ENCODE measurements at regions not wholly inside any gene's neighbourhood (a gene's known extent, or its start where the extent isn't known, plus 50 kb on each side); places are given as distances from the start of the nearest gene placed in this dataset. TPM values are rescaled to one million over a fixed set of nuclear protein-coding genes. Genes with fewer than 3 reads are reported as not detected.

- no TSS peak for BruUV-seq (replicated peaks)
- Histone ChIP-seq H2BK5ac (ENCODE audit: low read depth, low read length, poor library complexity, severe bottlenecking) (no peak overlapping the region), H2BK15ac (ENCODE audit: low read depth, low read length) (no peak overlapping the region), H3K4me1 (ENCODE audit: control insufficient read depth, insufficient read depth, low read length) (no peaks in the 10 kb centered on the region), H3K36me3 (ENCODE audit: control insufficient read depth, insufficient read depth, low read length) (no peaks in the 10 kb centered on the region), H3K9me3 (ENCODE audit: control insufficient read depth, insufficient read depth, low read length) (no peaks in the 10 kb centered on the region), H3K56ac (ENCODE audit: extremely low read depth, insufficient read depth, low read length) (no peak overlapping the region), H3K4me2 (ENCODE audit: low read depth, low read length) (no peak overlapping the region), H4K8ac (ENCODE audit: low read depth in 2 of 2, low read length in 2 of 2) (no peak overlapping the region), H4K91ac (ENCODE audit: insufficient read depth, low read depth, low read length) (no peak overlapping the region), H4K20me1 (ENCODE audit: insufficient read depth, low read length) (no peaks in the 10 kb centered on the region), H3K18ac (ENCODE audit: low read depth, low read length) (no peak overlapping the region), H3K27me3 (ENCODE audit: control insufficient read depth, insufficient read depth, low read length) (peaks cover 6% of the 10 kb centered on the region), H2AK9ac (replicated peaks; ENCODE audit: low read depth, low read length, poor library complexity) (no peak overlapping the region), H3K23ac (ENCODE audit: low read depth, low read length) (no peak overlapping the region), H3K4ac (ENCODE audit: low read depth, low read length) (no peak overlapping the region), H3K4me3 (ENCODE audit: insufficient read depth, low read depth, low read length) (no peak overlapping the region), H2BK20ac (ENCODE audit: low read depth, low read length) (no peak overlapping the region), H3K9me1 (ENCODE audit: insufficient read depth, low read length) (no peaks in the 10 kb centered on the region; the same call in 1 of the 2 replicates), H3K27ac (ENCODE audit: insufficient read depth, low read length) (no peak overlapping the region), H3K79me1 (ENCODE audit: low read depth in 1 of 2, low read length in 2 of 2) (no peaks in the 10 kb centered on the region), H3K14ac (replicated peaks; ENCODE audit: low read depth, low read length) (no peak overlapping the region), H3K9ac (ENCODE audit: low read depth, low read length) (no peak overlapping the region), H4K5ac (ENCODE audit: low read depth, low read length) (no peak overlapping the region), H2AK5ac (ENCODE audit: low read depth, low read length) (no peak overlapping the region), H2BK120ac (ENCODE audit: low read depth, low read length) (no peak overlapping the region), H2AFZ (replicated peaks; ENCODE audit: low read length, poor library complexity) (peak overlapping the region; percentile 75)
- intact Hi-C loops (cut with micrococcal nuclease) = no loop called here
- ATAC-seq (ENCODE audit: low read depth) (no peak), DNase-seq (no peak)
- dilution Hi-C loops (cut with HindIII; ENCODE audit: low sequenced_read_pairs, unreplicated experiment) = no loop called here
- POLR2A ChIA-PET (ENCODE audit: unreplicated experiment) = no interaction called here
- CTCF ChIA-PET = no interaction called here
- no CpG with 5 or more reads among the region's 5 CpGs for WGBS, 2 experiments (ENCODE audit: extremely low coverage in 2 of 2, insufficient read length in 1 of 2)
- in situ Hi-C loops (cut with MboI; ENCODE audit: low sequenced_read_pairs) = loop anchor here (25.0 kb wide), 1 partner anchor 1702 kb away; the partner anchor contains the start of gene PDGFRA
- TF ChIP-seq MAZ (IDR thresholded peaks at IDR 0.05; ENCODE audit: borderline replicate concordance, low read depth, low read length) (no peak), RCOR1 (IDR thresholded peaks at IDR 0.05; ENCODE audit: insufficient replicate concordance, low read length) (no peak), NFE2L2 (IDR thresholded peaks at IDR 0.05; ENCODE audit: low read depth, low read length) (no peak), CEBPB (IDR thresholded peaks at IDR 0.05; ENCODE audit: low read depth, low read length) (no peak), RFX5 (IDR thresholded peaks at IDR 0.05; ENCODE audit: low read depth, low read length) (no peak), CHD1 (IDR thresholded peaks at IDR 0.05; ENCODE audit: low read depth, low read length) (no peak), USF2 (IDR thresholded peaks at IDR 0.05; ENCODE audit: low read depth, low read length) (no peak), MAFK (IDR thresholded peaks at IDR 0.05; ENCODE audit: low read depth, low read length) (no peak), BHLHE40 (IDR thresholded peaks at IDR 0.05; ENCODE audit: low read depth, low read length) (no peak), SMC3 (IDR thresholded peaks at IDR 0.05; ENCODE audit: low read depth, low read length) (no peak)
Observed at GRCh38 chr4:52535793-52536192, 123.3 kb downstream of the USP46 start.

Small RNAs in the stretch of these regions (microRNA-seq; reads per million reads assigned to microRNA genes)
- not detected for gene RNU6-1252P (ENCODE audit: insufficient read depth, insufficient read length)

Small RNAs in the stretch of these regions (small RNA-seq; reads per million reads assigned to genes)
- 0 to 2.4 (median 0) reads per million in 5 experiments for gene RNU6-1252P
